ENCODE measurements at regions not wholly inside any gene's neighbourhood (a gene's known extent, or its start where the extent isn't known, plus 50 kb on each side); places are given as distances from the start of the nearest gene placed in this dataset.

GRCh38 chr19:30712431-30713337 lies 340.5 kb downstream of the ZNF536 start:
- TF ChIP-seq CTCF (IDR thresholded peaks at IDR 0.05) (no peak), POLR2A (IDR thresholded peaks at IDR 0.05) (no peak)

Measured in body of pancreas (tissue), 4 donors.